A673 (cell line): ENCODE measurements at regions not wholly inside any gene's neighbourhood (a gene's known extent, or its start where the extent isn't known, plus 50 kb on each side); places are given as distances from the start of the nearest gene placed in this dataset.

Experiments used
- CTCF ChIP-seq: fragments of 300-800, 200-600 bp; sonication (generic); conservative IDR thresholded peaks from 2 replicates; pipeline ENCODE4 v1.5.1; 2017; ENCODE audit warnings: low read depth, mild to moderate bottlenecking, antibody characterized with exemption, low read length, moderate library complexity, mixed read lengths
- EZH2 ChIP-seq: fragments of 200-600 bp; sonication (generic); IDR thresholded peaks from 2 replicates; pipeline ENCODE4 v1.6.1; 2017; ENCODE audit warnings: borderline replicate concordance, low read depth, mild to moderate bottlenecking, mixed read lengths, antibody characterized with exemption, low read length; ENCODE audit not compliant: poor library complexity, severe bottlenecking

GRCh38 chr9:135212961-135213360 is 125.5 kb downstream of the OLFM1 start:
- TF ChIP-seq EZH2 (no peak), CTCF (no peak)
